Endodermal cell (in vitro differentiated cells): ENCODE measurements at regions not wholly inside any gene's neighbourhood (a gene's known extent, or its start where the extent isn't known, plus 50 kb on each side); places are given as distances from the start of the nearest gene placed in this dataset.

Source experiments
- DNase-seq: peaks from one replicate; pipeline ENCODE4 v3.0.0-alpha.2; 2017
- H3K27ac ChIP-seq: 2 replicates; pipeline ENCODE4 v1.5.1; 2013; ENCODE audit warnings: mild to moderate bottlenecking, low read depth, low read length, moderate library complexity
- H3K27me3 ChIP-seq: 2 replicates; pipeline ENCODE4 v1.6.1; 2013; ENCODE audit warnings: mild to moderate bottlenecking, low read length, moderate library complexity; ENCODE audit not compliant: insufficient read depth, control insufficient read depth, poor library complexity, severe bottlenecking
- H3K36me3 ChIP-seq: 2 replicates; pipeline ENCODE4 v1.7.0; 2013; ENCODE audit warnings: mild to moderate bottlenecking, low read length, moderate library complexity; ENCODE audit not compliant: control insufficient read depth, insufficient read depth
- H3K4me1 ChIP-seq: one replicate; pipeline ENCODE4 v1.7.0; 2013; ENCODE audit warnings: low read length; ENCODE audit not compliant: control insufficient read depth, insufficient read depth
- H3K4me3 ChIP-seq: 2 replicates; pipeline ENCODE4 v1.5.1; 2013; ENCODE audit warnings: mild to moderate bottlenecking, low read length, moderate library complexity
- H3K9ac ChIP-seq: 2 replicates; pipeline ENCODE4 v1.6.1; 2013; ENCODE audit warnings: mild to moderate bottlenecking, low read length, moderate library complexity; ENCODE audit not compliant: poor library complexity, severe bottlenecking; ENCODE audit errors: extremely low read depth
- H3K9me3 ChIP-seq: 2 replicates; pipeline ENCODE4 v1.6.1; 2013; ENCODE audit warnings: mild to moderate bottlenecking, low read length, moderate library complexity; ENCODE audit not compliant: control insufficient read depth
- H3K27ac Mint-ChIP-seq: 2 replicates; pipeline ENCODE4 v1.8.0; 2020; ENCODE audit warnings: mixed read lengths
- H3K27me3 Mint-ChIP-seq: 2 replicates; pipeline ENCODE4 v1.8.0; 2021; ENCODE audit warnings: mild to moderate bottlenecking, mixed read lengths; ENCODE audit not compliant: insufficient read depth
- H3K36me3 Mint-ChIP-seq: 2 replicates; pipeline ENCODE4 v1.8.0; 2020; ENCODE audit warnings: low read depth, mixed read lengths
- H3K4me1 Mint-ChIP-seq: 2 replicates; pipeline ENCODE4 v1.8.0; 2020; ENCODE audit warnings: mixed read lengths
- H3K4me3 Mint-ChIP-seq: 2 replicates; pipeline ENCODE4 v1.8.0; 2020; ENCODE audit warnings: mild to moderate bottlenecking, moderate library complexity, mixed read lengths
- H3K9me3 Mint-ChIP-seq: 2 replicates; pipeline ENCODE4 v1.8.0; 2020; ENCODE audit warnings: mild to moderate bottlenecking, mixed read lengths
- CTCF ChIP-seq: fragments of 200-600 bp; sonication (generic); conservative IDR thresholded peaks from 2 replicates; pipeline ENCODE4 v1.5.0; 2021; ENCODE audit warnings: antibody characterized with exemption, mild to moderate bottlenecking
- WGBS, 2 experiments: methylation state at CpG; one replicate each; pipeline versions ENCODE4 v1.1.5 to v1.1.7; 2013; ENCODE audit warnings: missing lambda C conversion rate in 2 of 2, mixed read lengths in 1 of 2; ENCODE audit not compliant: insufficient coverage in 1 of 2, insufficient read length in 1 of 2; 5-methylcytosine and 5-hydroxymethylcytosine counted together

GRCh38 chr5:3321923-3322322 is 273.7 kb upstream of the IRX1 start:
- H3K4me1 Mint-ChIP-seq = peaks cover 8% of the 10 kb centered on the region
- H3K27me3 Mint-ChIP-seq = peaks cover 1% of the 10 kb centered on the region
- WGBS, 2 experiments = 91 to 95% methylated on average over 10 of the region's 10 CpGs
- H3K9me3 Mint-ChIP-seq = no peaks in the 10 kb centered on the region
- H3K36me3 Mint-ChIP-seq = no peaks in the 10 kb centered on the region
- no peak overlapping the region for H3K4me3 Mint-ChIP-seq
- peaks cover 3% of the 10 kb centered on the region for H3K9me3 ChIP-seq
- no peak for DNase-seq
- no peak overlapping the region for H3K4me3 ChIP-seq
- H3K27ac ChIP-seq = no peak overlapping the region
- TF ChIP-seq CTCF = no peak
- H3K27me3 ChIP-seq = no peaks in the 10 kb centered on the region
- H3K4me1 ChIP-seq = no peaks in the 10 kb centered on the region
- no peak overlapping the region for H3K9ac ChIP-seq
- H3K27ac Mint-ChIP-seq = no peak overlapping the region
- no peaks in the 10 kb centered on the region for H3K36me3 ChIP-seq

GRCh38 chr5:3321119-3321760 is 274.4 kb upstream of the IRX1 start:
- no peaks in the 10 kb centered on the region for H3K27me3 ChIP-seq
- H3K27me3 Mint-ChIP-seq = peaks cover 1% of the 10 kb centered on the region
- H3K4me3 Mint-ChIP-seq = no peak overlapping the region
- H3K4me3 ChIP-seq = no peak overlapping the region
- H3K4me1 Mint-ChIP-seq = peaks cover 8% of the 10 kb centered on the region
- no peak overlapping the region for H3K27ac ChIP-seq
- TF ChIP-seq CTCF = no peak
- no peak overlapping the region for H3K9ac ChIP-seq
- H3K9me3 Mint-ChIP-seq = no peaks in the 10 kb centered on the region
- no peaks in the 10 kb centered on the region for H3K4me1 ChIP-seq
- no peak overlapping the region for H3K27ac Mint-ChIP-seq
- no peaks in the 10 kb centered on the region for H3K36me3 ChIP-seq
- H3K36me3 Mint-ChIP-seq = no peaks in the 10 kb centered on the region
- no peak for DNase-seq
- H3K9me3 ChIP-seq = peaks cover 3% of the 10 kb centered on the region
- WGBS, 2 experiments = 90 to 96% methylated on average over 10 to 11 of the region's 11 CpGs

GRCh38 chr5:3320317-3320875 is 275.2 kb upstream of the IRX1 start:
- H3K4me3 Mint-ChIP-seq = no peak overlapping the region
- 87 to 88% methylated on average over 6 to 19 of the region's 19 CpGs for WGBS, 2 experiments
- peaks cover 3% of the 10 kb centered on the region for H3K9me3 ChIP-seq
- H3K9me3 Mint-ChIP-seq = no peaks in the 10 kb centered on the region
- H3K4me1 Mint-ChIP-seq = peaks cover under 1% of the 10 kb centered on the region
- H3K4me3 ChIP-seq = no peak overlapping the region
- H3K27ac ChIP-seq = no peak overlapping the region
- TF ChIP-seq CTCF = no peak
- H3K36me3 ChIP-seq = no peaks in the 10 kb centered on the region
- H3K27ac Mint-ChIP-seq = no peak overlapping the region
- DNase-seq = no peak
- H3K9ac ChIP-seq = no peak overlapping the region
- no peaks in the 10 kb centered on the region for H3K4me1 ChIP-seq
- H3K27me3 Mint-ChIP-seq = peaks cover 1% of the 10 kb centered on the region
- H3K27me3 ChIP-seq = no peaks in the 10 kb centered on the region
- no peaks in the 10 kb centered on the region for H3K36me3 Mint-ChIP-seq
